Epithelial cell of esophagus (primary cell): ENCODE measurements at regions not wholly inside any gene's neighbourhood (a gene's known extent, or its start where the extent isn't known, plus 50 kb on each side); places are given as distances from the start of the nearest gene placed in this dataset.
A peak's percentile ranks its signal among the peaks of the same experiment; 100 is the strongest.
"Not testable (repeated sequence)": the region's sequence is repeated elsewhere in the genome, so short reads cannot be mapped to it uniquely, and the experiment has no call there.

Source experiments
- DNase-seq: peaks from one replicate; pipeline ENCODE4 v3.0.0; 2010; ENCODE audit warnings: low read depth
- H3K4me3 ChIP-seq: 2 replicates; pipeline ENCODE4 v1.5.1; 2011; ENCODE audit warnings: mild to moderate bottlenecking, low read length, control low read depth
- TF ChIP-seq, protein P1 (sequence below): IDR thresholded peaks from 2 replicates; pipeline ENCODE4 v1.5.1; 2011; ENCODE audit warnings: low read depth, mild to moderate bottlenecking, low read length, control low read depth, inconsistent platforms; ENCODE audit not compliant: insufficient read depth; ENCODE audit errors: missing control alignments

DNA sequence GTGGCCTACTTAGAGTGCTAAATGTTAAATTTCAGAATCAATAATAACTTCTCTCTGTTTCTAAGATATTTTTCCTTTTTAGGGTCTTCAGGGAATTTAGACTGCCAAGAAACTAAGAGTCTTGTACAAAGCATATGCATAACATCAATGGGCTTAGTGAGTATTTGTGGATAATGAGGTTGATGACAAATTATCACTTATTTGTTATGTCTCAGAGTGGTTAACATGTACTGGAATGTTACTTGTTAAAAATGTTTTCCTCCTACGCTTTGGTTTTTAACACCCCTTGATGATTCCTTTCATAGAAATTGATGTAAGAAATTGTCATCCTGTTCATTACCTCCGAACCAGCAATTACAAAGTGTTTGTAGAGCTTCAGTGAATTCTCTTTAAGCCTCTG, 144.3 kb downstream of the MRPS30 start:
- TF ChIP-seq, protein P1, sequence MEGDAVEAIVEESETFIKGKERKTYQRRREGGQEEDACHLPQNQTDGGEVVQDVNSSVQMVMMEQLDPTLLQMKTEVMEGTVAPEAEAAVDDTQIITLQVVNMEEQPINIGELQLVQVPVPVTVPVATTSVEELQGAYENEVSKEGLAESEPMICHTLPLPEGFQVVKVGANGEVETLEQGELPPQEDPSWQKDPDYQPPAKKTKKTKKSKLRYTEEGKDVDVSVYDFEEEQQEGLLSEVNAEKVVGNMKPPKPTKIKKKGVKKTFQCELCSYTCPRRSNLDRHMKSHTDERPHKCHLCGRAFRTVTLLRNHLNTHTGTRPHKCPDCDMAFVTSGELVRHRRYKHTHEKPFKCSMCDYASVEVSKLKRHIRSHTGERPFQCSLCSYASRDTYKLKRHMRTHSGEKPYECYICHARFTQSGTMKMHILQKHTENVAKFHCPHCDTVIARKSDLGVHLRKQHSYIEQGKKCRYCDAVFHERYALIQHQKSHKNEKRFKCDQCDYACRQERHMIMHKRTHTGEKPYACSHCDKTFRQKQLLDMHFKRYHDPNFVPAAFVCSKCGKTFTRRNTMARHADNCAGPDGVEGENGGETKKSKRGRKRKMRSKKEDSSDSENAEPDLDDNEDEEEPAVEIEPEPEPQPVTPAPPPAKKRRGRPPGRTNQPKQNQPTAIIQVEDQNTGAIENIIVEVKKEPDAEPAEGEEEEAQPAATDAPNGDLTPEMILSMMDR = no peak
- H3K4me3 ChIP-seq = no peak overlapping the region
- no peak for DNase-seq

DNA sequence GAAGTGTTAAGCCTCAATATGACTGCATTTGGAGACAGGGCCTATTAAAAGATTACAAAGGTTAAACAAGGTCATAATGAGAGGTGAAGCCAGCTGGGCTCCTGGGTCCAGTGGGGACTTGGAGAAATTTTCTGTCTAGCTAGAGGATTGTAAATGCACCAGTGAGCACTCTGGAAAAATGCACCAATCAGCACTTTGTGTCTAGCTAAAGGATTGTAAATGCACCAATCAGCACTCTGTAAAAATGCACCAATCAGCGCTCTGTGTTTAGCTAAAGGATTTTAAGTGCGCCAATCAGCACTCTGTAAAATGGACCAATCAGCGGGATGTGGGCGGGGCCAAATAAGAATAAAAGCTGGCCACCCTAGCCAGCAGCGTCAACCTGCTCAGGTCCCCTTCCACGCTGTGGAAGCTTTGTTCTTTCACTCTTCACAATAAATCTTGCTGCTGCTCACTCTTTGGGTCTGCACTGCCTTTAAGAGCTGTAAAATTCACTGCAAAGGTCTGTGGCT, 150.3 kb downstream of the MRPS30 start:
- H3K4me3 ChIP-seq, DNase-seq: not testable (repeated sequence)

DNA sequence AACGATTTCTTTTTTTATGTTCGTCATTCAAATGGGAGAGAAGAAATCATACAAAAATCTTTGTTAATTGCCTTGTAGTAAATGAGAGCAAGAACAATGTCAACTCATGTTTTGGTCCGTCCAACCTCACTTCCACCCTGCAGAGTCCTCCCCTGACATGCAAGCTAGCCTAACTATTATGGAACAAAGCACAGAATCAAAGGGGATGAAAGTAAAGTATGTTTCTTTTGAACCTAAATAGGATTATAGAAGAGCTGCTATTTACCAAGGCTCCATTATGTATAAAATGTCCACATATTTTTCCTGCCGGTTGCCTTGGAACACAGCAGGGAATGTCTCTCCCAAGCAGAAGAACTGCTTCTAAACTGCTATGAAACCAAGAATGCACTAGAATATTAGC, 161.1 kb downstream of the MRPS30 start:
- no peak for DNase-seq
- H3K4me3 ChIP-seq = no peak overlapping the region
- TF ChIP-seq, protein P1 = no peak

DNA sequence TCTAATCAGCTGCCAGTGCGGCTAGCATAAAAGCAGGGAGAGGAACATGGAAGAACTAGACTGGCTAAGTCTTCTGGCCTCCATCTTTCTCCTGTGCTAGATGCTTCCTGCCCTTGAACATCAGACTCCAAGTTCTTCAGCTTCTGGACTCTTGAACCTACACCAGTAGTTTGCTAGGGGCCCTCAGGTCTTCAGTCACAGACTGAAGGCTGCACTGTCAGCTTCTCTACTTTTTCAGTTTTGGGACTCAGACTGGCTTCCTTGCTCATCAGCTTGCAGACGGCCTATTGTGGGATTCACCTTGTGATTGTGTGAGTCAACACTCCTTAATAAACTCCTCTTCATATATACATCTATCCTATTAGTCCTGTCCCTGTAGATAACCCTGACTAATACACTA, 162.2 kb downstream of the MRPS30 start:
- not testable (repeated sequence) for DNase-seq, H3K4me3 ChIP-seq

DNA sequence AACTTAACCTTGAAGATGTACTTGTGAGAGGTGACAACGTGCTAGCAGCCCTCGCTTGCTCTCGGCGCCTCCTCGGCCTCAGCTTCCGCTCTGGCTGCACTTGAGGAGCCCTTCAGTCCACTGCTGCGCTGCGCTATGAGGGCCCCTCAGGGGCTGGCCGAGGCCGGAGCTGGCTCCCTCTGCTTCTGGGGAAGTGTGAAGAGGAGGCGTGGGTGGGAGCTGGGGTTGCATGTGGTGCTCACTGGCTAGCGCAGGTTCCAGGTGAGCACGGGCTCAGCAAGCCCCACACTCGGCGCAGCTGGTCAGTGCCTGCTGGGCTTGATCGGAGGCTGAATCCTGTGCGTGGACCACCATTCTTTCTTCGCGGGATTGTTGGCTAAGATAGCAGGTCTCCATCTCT, 166.1 kb downstream of the MRPS30 start:
- no peak for DNase-seq
- TF ChIP-seq, protein P1 = no peak

DNA sequence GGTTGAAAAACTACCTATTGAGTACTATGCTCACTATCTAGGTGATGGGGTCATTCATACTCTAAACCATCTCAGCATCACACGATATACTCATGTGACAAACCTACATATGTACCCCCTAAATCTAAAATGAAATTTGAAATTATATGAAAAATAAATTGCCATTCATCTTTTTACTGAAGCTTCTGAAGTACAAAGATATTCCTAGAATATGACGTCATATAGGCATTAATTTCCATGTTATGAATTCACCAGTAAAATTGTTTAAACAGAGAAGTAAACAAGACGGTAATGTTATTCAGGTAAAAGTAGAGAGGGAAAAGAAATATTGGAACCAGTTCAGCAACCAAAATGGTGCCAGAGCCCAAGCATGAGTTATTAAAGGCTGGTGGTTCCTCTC, 173.0 kb downstream of the MRPS30 start:
- TF ChIP-seq, protein P1 = no peak
- no peak overlapping the region for H3K4me3 ChIP-seq
- no peak for DNase-seq

More for the DNA sequence above, 166.1 kb downstream of the MRPS30 start:
- H3K4me3 ChIP-seq = no peak overlapping the region

DNA sequence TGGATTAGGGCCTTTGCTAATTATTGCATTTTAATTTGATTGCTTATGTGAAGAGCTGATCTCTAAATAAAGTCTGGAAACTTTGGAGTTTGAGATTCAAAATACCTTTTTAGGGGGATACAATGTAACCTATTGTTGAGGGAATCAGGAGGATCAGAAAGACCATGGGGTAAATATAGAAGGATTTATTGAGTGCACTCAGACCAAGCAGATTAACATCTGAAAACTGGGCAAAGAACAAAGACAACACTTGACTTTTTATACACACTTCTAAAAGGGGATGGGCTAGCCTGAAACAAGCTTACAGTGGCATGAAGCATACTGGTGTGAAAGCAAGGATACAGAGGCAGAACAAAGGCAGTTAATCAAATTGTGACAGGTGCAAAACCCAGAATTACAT, 174.3 kb downstream of the MRPS30 start:
- peak; percentile 8 for DNase-seq
- TF ChIP-seq, protein P1 = no peak
- H3K4me3 ChIP-seq = no peak overlapping the region

DNA sequence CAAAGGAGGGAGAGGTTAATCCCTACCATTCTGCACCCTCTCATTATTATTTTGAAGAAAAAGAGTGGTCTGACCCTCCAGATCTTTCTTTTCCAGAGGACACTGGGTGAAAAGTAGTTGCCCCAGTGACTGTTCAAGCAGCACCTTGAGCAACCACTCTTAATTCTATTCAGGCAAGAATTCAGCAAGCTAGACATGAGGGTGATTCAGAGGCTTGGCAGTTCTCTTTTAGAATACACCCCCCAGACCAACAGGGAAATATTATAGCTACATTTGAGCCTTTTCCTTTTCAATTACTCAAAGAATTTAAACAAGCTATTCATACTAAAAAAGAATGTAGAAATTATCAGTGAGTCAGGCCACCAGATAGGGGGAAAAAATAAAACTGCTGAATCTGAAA, 178.3 kb downstream of the MRPS30 start:
- no peak for DNase-seq
- no peak overlapping the region for H3K4me3 ChIP-seq
- TF ChIP-seq, protein P1 = no peak
